ENCODE measurements at regions not wholly inside any gene's neighbourhood (a gene's known extent, or its start where the extent isn't known, plus 50 kb on each side); places are given as distances from the start of the nearest gene placed in this dataset.
A peak's percentile ranks its signal among the peaks of the same experiment; 100 is the strongest.
"Not testable (repeated sequence)": the region's sequence is repeated elsewhere in the genome, so short reads cannot be mapped to it uniquely, and the experiment has no call there.

- DNase-seq (ENCODE audit: low read depth): no peak
Observed at GRCh38 chr14:34173916-34174315, 223.0 kb upstream of the EGLN3 start.

DNA sequence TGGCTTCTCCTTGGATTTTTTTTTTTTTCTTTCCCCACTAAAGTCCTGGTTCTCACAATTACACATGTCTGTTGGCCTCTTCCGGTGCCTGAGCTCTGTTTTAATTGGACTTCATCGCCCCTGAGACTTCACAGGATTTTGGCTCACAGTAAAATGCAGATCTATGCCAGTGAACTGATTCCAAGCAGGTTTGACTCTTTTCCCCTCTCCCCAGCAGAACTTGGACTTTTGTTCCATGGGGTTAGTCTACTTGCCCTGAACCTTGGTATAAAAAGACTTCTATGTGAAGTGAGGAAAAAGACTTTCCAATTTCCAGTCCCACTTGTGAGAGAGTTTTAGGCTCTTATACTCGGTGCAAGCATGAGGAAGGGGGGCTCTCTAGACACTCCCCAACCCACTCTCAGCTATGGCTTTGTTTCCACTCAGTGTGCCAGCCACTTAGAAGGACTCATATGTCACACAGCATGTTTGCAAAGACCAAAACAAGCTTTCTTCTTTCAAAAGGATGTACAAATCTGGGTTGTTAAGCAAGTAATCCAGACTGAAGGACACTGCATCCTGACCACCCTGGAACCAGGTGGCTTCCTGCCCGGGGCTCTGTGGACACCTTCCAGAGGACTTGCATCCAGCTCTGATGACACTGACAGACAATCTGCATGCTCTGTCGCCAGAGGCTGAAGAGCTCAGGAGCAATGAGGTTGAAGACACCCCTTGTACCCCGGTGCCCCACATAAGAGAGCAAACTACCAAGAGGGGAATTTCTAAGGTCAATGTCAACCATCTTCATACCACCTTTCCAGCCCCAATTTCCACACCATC lies 221.9 kb upstream of the EGLN3 start:
- no peak for DNase-seq (ENCODE audit: low read depth)

GRCh38 chr14:34172173-34172451 lies 221.2 kb upstream of the EGLN3 start:
- no peak for DNase-seq (ENCODE audit: low read depth)

DNA sequence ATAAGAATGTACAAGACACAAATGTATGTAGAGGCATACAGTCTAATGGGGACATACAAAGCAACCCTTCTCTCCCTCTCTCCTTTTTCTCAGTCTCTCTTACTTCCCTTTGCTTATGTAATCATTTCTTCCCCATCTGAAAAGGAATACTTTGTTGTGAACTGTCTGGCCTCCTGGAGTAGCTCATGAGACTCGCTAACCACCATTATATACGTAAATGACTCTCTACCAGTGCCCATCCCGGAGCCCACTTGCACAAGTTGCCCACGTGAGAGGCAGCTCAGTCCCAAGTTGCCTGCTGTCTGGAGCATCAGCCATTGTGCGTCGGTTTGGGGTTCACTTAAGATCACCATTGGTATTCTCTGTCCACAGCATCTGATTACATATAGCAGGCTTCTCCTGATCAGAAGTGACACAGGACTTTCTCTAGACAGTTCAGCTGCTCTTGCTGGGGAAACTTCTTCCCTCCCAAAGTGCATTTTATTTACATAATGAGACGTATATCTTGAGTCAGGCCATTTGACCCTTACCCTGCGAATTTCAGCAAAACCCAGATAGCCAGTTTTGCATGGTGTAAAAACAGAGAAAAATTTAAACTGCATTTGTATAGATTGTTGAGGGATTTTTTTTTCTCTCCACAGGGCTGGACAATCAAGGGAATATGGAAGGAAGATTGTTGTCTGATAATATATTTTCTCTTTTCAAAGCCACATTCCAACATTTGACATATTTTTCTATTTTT lies 220.7 kb upstream of the EGLN3 start:
- no peak for DNase-seq (ENCODE audit: low read depth)

GRCh38 chr14:34170882-34171281 lies 220.0 kb upstream of the EGLN3 start:
- DNase-seq (ENCODE audit: low read depth): no peak

DNA sequence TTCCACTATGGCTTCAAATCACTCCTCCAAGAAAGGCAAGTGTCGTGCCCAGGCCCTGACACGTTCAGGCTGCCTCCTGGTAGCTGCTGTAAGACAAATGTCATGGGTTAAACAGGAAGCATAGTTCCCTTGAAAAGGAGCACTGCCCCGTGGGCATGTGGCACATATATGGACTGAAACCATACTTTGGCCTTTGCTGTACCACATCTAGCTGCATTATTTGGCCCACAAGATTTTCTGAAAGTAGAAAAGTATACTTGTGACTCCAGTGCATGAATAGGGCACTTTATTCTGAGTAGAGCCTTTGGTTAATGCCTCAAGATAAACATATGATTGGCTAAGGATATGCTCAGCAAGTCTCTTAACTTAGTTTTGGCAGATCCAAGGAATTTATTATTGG lies 218.7 kb upstream of the EGLN3 start:
- DNase-seq (ENCODE audit: low read depth): no peak

DNA sequence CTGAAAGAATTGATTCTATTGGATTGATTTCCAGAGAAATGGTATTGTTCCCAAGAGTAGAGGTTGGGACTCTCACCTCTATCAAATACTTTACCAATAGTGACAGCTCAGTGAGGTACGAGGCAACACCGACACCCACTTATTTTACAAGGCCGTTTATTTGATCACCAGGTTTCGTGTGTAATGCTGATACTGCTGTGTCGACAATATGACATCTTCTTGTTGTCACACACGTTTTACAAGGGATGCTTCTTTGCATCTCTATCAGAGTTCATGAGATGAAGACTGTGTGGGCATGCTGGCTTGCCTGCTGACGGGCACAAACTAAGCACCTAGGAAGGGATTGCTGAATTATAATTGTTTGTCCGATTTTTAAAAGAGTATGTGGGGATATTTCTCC lies 217.8 kb upstream of the EGLN3 start:
- no peak for DNase-seq (ENCODE audit: low read depth)

DNA sequence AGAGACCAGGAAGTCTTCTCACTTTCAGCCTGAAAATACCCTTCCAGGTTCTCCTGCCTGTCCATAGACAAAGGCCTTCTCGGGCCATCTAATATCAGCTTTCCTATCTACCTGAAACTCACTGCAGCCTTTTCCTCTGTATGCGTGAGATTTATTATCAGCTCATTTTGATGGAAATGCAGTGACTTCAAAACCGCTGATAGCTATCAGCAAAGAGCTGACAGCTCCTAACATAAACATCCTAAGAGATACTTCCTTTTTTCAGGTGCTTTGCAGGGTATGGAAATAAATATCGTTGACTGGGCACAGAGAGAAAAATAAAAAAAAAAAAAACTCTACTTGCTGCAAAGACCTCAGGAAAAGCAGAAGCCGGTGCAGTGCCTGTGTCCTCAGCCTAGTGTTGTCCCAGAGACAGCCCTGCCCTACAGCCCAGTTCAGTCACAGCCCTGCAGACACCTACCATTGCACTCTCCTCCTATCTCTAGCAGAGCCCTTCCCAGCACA lies 215.0 kb upstream of the EGLN3 start:
- DNase-seq (ENCODE audit: low read depth): no peak

DNA sequence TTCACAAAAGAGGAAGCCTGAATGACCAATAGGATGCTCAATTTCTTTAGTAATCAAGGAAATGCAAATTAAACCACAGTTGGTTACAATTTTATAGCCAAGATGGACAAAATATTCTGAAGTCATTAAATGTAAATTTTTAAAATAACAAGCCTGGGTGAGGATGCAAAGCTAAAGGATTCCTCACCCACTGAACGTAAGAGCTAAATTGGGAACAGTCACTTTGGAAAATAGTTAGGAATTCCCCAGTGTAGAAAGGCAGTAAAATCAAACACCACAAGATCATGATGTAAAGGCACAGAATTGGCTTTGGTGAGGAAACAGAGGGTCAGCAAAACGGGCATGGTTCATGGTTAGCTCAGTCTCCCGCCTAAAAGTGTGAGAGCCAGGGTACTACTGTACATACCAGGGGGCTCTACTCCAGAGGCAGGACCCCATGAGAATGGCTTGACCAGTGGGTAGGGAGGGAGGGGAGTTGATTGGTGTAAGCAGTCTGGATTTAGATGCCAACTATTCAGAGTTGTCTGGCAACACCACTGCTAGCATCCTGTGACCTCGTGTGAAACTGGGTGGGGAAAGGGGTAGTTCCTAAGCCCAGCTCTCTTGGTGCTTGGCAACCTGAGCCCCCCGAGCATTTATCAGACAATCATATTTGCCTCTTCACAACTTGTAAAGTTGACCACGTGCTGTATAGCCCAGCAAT lies 213.4 kb upstream of the EGLN3 start:
- no peak for DNase-seq (ENCODE audit: low read depth)

DNA sequence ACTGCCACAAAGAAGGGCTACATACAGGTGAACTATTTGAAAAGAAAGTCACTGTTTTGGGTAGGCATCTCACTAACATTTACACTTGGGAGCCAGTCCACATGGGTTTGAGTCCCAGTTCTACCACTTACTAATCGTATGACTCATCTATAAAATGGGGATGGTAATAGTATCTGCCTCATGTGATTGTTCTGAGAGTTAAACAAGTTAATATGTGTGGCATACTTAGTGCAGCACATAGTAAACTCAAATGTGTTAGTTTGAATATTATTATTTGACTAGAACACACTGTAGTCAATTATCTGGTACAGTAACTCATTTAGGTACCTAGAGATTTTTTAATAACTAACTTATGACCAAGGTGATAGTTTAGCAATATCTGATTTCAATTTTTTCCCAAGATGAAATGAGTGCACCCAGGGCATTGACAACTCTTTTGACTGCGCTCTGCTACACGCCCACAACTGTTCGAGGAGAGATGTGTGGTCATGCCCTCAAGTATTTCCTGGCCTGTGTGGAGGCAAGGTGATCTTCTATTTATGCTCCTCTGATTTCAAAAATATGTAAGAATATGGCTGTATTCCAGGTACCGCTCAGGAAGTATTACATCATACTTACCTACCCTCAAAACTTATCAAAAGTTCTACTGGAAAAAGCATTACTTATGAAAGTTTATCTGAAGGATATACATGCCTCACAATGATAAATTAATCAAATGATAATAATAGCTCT lies 210.6 kb upstream of the EGLN3 start:
- no peak for DNase-seq (ENCODE audit: low read depth)

DNA sequence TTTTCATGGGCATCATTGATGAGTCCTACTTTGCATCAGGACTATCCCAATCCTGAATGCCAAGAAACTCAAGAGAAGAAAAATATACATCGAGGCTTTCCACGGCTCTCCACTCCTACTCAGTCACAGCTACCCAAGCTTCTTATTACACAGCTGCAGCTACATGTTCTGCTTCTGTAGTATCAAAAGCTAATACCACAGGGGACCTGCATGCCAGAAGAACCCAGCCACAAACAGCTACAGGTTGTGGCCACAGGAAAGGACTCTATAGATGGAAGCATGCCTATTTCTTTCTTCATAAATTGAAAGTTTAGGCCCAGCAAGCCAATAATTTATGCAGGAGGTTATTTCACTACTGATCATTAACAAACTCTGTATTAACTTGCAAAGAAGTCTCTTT lies 209.7 kb upstream of the EGLN3 start:
- DNase-seq (ENCODE audit: low read depth): no peak

DNA sequence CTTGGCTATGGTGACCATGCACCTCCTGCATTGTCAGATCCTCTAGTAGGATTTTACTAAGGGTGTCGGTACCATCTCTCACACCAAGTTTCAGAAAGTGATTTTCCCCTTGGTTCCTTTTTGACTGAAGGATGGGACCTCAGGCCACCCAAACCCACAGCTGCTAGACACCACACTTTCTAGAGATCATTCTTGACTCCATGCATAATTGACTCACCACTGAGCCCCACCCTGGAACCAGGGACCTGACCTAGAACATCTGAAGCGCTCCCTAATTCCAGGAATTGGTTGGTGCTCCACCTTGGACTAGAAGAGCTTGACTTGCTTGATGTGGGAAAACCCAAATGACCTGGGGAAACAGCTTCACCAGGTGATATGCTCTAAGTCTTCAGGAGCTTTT lies 206.8 kb upstream of the EGLN3 start:
- no peak for DNase-seq (ENCODE audit: low read depth)

DNA sequence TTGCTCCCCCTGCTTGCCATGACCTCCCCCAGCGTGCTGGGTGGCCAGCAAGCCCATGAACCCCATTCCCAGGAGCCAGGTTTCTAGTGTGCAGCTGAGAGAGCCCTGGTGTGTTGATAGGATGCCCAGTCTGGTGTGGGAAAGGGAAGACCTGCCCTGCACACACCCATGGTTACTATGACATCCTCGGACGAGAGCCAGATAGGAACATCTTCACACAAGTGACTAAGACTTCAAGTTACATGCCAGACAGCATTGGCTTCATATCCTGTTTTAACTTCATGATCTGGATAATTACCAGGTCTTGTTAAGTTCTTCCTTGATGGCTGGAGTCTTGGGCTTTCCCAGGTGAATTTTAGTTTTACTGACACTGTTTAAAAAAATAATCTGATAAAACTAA lies 196.6 kb upstream of the EGLN3 start:
- DNase-seq (ENCODE audit: low read depth): no peak

DNA sequence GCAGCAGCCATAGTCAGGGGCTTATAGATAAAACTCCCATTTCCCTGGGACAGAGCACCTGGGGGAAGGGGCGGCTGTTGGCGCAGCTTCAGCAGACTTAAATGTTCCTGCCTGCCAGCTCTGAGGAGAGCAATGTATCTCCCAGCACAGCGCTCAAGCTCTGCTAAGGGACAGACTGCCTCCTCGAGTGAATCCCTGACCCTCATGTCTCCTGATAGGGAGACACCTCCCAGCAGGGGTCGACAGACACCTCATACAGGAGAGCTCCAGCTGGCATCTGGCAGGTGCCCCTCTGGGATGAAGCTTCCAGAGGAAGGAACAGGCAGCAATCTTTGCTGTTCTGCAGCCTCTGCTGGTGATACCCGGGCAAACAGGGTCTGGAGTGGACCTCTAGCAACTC lies 189.3 kb upstream of the EGLN3 start:
- not testable (repeated sequence) for DNase-seq (ENCODE audit: low read depth)

GRCh38 chr14:34139160-34140121 lies 188.6 kb upstream of the EGLN3 start:
- peak; percentile 43 for DNase-seq (ENCODE audit: low read depth)

- no peak for DNase-seq (ENCODE audit: low read depth)
Observed at GRCh38 chr14:34138175-34138574, 187.3 kb upstream of the EGLN3 start.

DNA sequence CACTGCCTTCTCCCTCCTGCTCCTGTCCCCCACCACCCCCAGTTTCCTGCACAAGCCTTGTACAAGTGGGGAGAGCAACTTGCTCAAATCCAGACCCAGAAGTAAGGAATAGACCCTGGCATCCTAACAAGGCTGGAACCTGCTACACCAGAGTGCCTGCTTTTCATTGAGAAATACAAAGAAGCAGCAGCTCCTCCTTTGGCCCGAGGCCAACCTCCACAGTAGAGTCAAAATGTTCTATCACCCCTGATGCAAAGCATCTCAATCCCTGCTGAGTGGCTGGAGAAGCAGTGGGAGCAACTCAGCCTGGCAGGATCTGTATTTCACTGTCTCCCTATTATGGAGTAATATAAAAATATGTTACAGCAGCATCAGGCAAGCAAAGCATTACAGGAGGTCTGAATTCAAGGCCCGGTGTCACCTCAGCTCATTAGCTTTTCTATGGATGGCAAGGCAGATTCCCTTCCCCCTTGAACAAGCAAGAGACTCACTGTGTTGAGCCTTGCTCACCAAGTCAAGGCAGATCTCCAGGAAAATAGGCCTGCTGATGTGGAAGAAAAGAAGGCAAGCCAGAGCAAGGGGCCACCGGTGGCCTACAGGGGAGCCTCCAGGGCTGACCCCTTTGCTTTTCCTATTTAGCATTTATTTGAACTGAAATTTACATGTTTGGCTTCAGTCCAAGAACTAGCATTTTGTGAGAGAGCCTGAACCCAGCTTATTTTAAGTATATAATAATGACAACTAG lies 186.3 kb upstream of the EGLN3 start:
- DNase-seq (ENCODE audit: low read depth): no peak

DNA sequence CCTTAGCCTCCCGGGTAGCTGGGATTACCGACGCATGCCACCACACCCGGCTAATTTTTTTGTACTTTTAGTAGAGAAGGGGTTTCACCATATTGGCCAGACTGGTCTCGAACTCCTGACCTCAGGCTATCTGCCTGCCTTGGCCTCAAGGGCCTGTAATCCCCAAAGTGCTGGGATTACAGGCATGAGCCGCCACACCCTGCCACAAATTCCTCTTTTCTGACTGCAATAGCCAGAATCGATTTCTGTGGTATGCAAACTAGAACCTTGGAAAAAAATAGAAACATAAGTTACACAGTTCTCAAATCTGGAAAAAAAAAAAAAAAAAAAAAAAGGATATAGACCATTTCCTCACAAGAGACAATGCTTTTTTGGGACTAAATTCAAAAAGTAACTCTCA lies 184.6 kb upstream of the EGLN3 start:
- no peak for DNase-seq (ENCODE audit: low read depth)

DNA sequence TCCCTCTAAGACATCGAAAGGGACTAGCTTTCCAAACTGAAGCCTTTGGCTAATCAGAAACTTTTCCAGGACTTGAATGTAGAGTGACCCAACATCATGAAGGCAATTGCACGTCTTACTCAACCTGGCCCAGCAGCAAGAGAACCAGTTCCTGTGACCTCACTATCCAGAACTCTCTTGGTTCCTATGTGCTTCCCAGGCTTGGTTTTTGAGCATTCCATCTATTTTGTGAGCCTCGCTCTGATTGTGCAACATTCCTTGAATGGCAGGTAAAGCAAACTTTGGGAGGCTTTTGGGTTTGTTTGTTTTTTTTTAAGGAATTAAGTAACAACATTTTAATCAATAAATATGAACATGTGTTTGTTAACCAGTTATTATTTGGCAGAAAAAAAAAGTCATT lies 183.6 kb upstream of the EGLN3 start:
- DNase-seq (ENCODE audit: low read depth): no peak

- no peak for DNase-seq (ENCODE audit: low read depth)
Observed at GRCh38 chr14:34129927-34130552, 179.2 kb upstream of the EGLN3 start.

Measured in EH (cell line).